ENCODE measurements at regions not wholly inside any gene's neighbourhood (a gene's known extent, or its start where the extent isn't known, plus 50 kb on each side); places are given as distances from the start of the nearest gene placed in this dataset.

GRCh38 chr13:29996316-29996715, 145.9 kb upstream of the UBL3 start:
- DNase-seq (ENCODE audit: low spot score) = no peak

- DNase-seq (ENCODE audit: low spot score) = no peak
Measured at GRCh38 chr13:29994911-29995595, 144.6 kb upstream of the UBL3 start.

- no peak for DNase-seq (ENCODE audit: low spot score)
Measured at GRCh38 chr13:29993716-29994488, 143.5 kb upstream of the UBL3 start.

- no peak for DNase-seq (ENCODE audit: low spot score)
Measured at GRCh38 chr13:29993196-29993595, 142.8 kb upstream of the UBL3 start.

- DNase-seq (ENCODE audit: low spot score) = no peak
Measured at GRCh38 chr13:29991343-29991742, 140.9 kb upstream of the UBL3 start.

GRCh38 chr13:29987340-29987739, 136.9 kb upstream of the UBL3 start:
- no peak for DNase-seq (ENCODE audit: low spot score)

GRCh38 chr13:29980339-29980738, 129.9 kb upstream of the UBL3 start:
- no peak for DNase-seq (ENCODE audit: low spot score)

- DNase-seq (ENCODE audit: low spot score) = peak; percentile 68
Measured at GRCh38 chr13:29978211-29978610, 127.8 kb upstream of the UBL3 start.

GRCh38 chr13:29977476-29978120, 127.2 kb upstream of the UBL3 start:
- DNase-seq (ENCODE audit: low spot score) = no peak

GRCh38 chr13:29976535-29976934, 126.1 kb upstream of the UBL3 start:
- DNase-seq (ENCODE audit: low spot score) = no peak

- DNase-seq (ENCODE audit: low spot score) = no peak
Measured at GRCh38 chr13:29975283-29975682, 124.9 kb upstream of the UBL3 start.

- no peak for DNase-seq (ENCODE audit: low spot score)
Measured at GRCh38 chr13:29969286-29969685, 118.9 kb upstream of the UBL3 start.

- no peak for DNase-seq (ENCODE audit: low spot score)
Measured at GRCh38 chr13:29964181-29964845, 113.9 kb upstream of the UBL3 start.

- no peak for DNase-seq (ENCODE audit: low spot score)
Measured at GRCh38 chr13:29963089-29963488, 112.7 kb upstream of the UBL3 start.

- DNase-seq (ENCODE audit: low spot score) = no peak
Measured at GRCh38 chr13:29961036-29961670, 110.7 kb upstream of the UBL3 start.

GRCh38 chr13:29959603-29960002, 109.2 kb upstream of the UBL3 start:
- no peak for DNase-seq (ENCODE audit: low spot score)

GRCh38 chr13:29959086-29959485, 108.7 kb upstream of the UBL3 start:
- no peak for DNase-seq (ENCODE audit: low spot score)

- no peak for DNase-seq (ENCODE audit: low spot score)
Measured at GRCh38 chr13:29958476-29958875, 108.1 kb upstream of the UBL3 start.

GRCh38 chr13:29957320-29957719, 106.9 kb upstream of the UBL3 start:
- no peak for DNase-seq (ENCODE audit: low spot score)

GRCh38 chr13:29956853-29957252, 106.4 kb upstream of the UBL3 start:
- no peak for DNase-seq (ENCODE audit: low spot score)

GRCh38 chr13:29955137-29955650, 104.8 kb upstream of the UBL3 start:
- DNase-seq (ENCODE audit: low spot score) = no peak

Data from COLO829 (cell line).